Neutrophil (primary cell): ENCODE measurements at regions not wholly inside any gene's neighbourhood (a gene's known extent, or its start where the extent isn't known, plus 50 kb on each side); places are given as distances from the start of the nearest gene placed in this dataset.

Experiments
- H3K27ac ChIP-seq: fragments of 200-600 bp; sonication (generic); 2 replicates; pipeline ENCODE4 v1.5.1; 2016; ENCODE audit warnings: mild to moderate bottlenecking, moderate library complexity
- H3K27me3 ChIP-seq: fragments of 200-600 bp; sonication (generic); 2 replicates; pipeline ENCODE4 v1.6.0; 2016; ENCODE audit warnings: mild to moderate bottlenecking
- H3K36me3 ChIP-seq: fragments of 200-600 bp; sonication (generic); 2 replicates; pipeline ENCODE4 v1.5.1; 2017
- H3K4me1 ChIP-seq, 2 experiments: fragments of 200-600 bp in 1 of 2; sonication (generic) in 1 of 2; 1 replicate in 1 of 2; 2 replicates in 1 of 2; pipeline versions ENCODE4 v1.5.1 to v1.6.1; 2013 to 2016; ENCODE audit warnings: low read depth in 1 of 2, low read length in 1 of 2, mild to moderate bottlenecking in 1 of 2, moderate library complexity in 1 of 2; ENCODE audit not compliant: control insufficient read depth in 1 of 2, insufficient read depth in 1 of 2
- H3K4me3 ChIP-seq, 2 experiments: fragments of 200-600 bp in 1 of 2; sonication (generic) in 1 of 2; 1 replicate in 1 of 2; 2 replicates in 1 of 2; pipeline ENCODE4 v1.5.1; 2013 to 2016; ENCODE audit warnings: low read depth in 1 of 2, low read length in 1 of 2, mild to moderate bottlenecking in 1 of 2, moderate library complexity in 1 of 2
- H3K9me3 ChIP-seq: fragments of 200-600 bp; sonication (generic); 2 replicates; pipeline ENCODE4 v1.5.1; 2016
- CTCF ChIP-seq: fragments of 200-600 bp; sonication (generic); IDR thresholded peaks from 2 replicates; pipeline ENCODE4 v1.5.1; 2016; ENCODE audit warnings: antibody characterized with exemption

GRCh38 chr9:90966031-90966290 is 164.3 kb downstream of the SYK start:
- no peaks in the 10 kb centered on the region for H3K36me3 ChIP-seq
- H3K4me3 ChIP-seq: no peak overlapping the region
- no peak for TF ChIP-seq CTCF
- no peaks in the 10 kb centered on the region for H3K4me1 ChIP-seq
- H3K27ac ChIP-seq: no peak overlapping the region
- H3K9me3 ChIP-seq: no peaks in the 10 kb centered on the region
- H3K27me3 ChIP-seq: peaks cover 21% of the 10 kb centered on the region

GRCh38 chr9:90966480-90967144 is 165.0 kb downstream of the SYK start:
- Histone ChIP-seq H3K27ac (no peak overlapping the region), H3K4me1 (no peaks in the 10 kb centered on the region), H3K27me3 (peaks cover 19% of the 10 kb centered on the region), H3K36me3 (no peaks in the 10 kb centered on the region), H3K9me3 (no peaks in the 10 kb centered on the region), H3K4me3 (no peak overlapping the region)
- TF ChIP-seq CTCF: no peak

GRCh38 chr9:90967145-90967538 is 165.5 kb downstream of the SYK start:
- H3K4me1 ChIP-seq: no peaks in the 10 kb centered on the region
- H3K27me3 ChIP-seq: peaks cover 15% of the 10 kb centered on the region
- TF ChIP-seq CTCF: no peak
- H3K36me3 ChIP-seq: no peaks in the 10 kb centered on the region
- H3K4me3 ChIP-seq: no peak overlapping the region
- H3K27ac ChIP-seq: no peak overlapping the region
- H3K9me3 ChIP-seq: no peaks in the 10 kb centered on the region

- H3K4me1 ChIP-seq: no peaks in the 10 kb centered on the region
- H3K9me3 ChIP-seq: no peaks in the 10 kb centered on the region
- H3K4me3 ChIP-seq: no peak overlapping the region
- H3K27me3 ChIP-seq: peaks cover 11% of the 10 kb centered on the region
- no peaks in the 10 kb centered on the region for H3K36me3 ChIP-seq
- no peak for TF ChIP-seq CTCF
- H3K27ac ChIP-seq: no peak overlapping the region
Measured at GRCh38 chr9:90969021-90969675, 167.5 kb downstream of the SYK start.

GRCh38 chr9:90970608-90971007 is 169.0 kb downstream of the SYK start:
- Histone ChIP-seq H3K4me1 (no peaks in the 10 kb centered on the region), H3K9me3 (no peaks in the 10 kb centered on the region), H3K4me3 (no peak overlapping the region), H3K27me3 (no peaks in the 10 kb centered on the region), H3K27ac (no peak overlapping the region), H3K36me3 (no peaks in the 10 kb centered on the region)
- no peak for TF ChIP-seq CTCF
